AG10803 (cell line): ENCODE measurements at regions not wholly inside any gene's neighbourhood (a gene's known extent, or its start where the extent isn't known, plus 50 kb on each side); places are given as distances from the start of the nearest gene placed in this dataset.
A peak's percentile ranks its signal among the peaks of the same experiment; 100 is the strongest.

Experiments used
- DNase-seq: peaks from one replicate; pipeline ENCODE4 v3.0.0; 2010; ENCODE audit warnings: low read depth
- H3K4me3 ChIP-seq: 2 replicates; pipeline ENCODE4 v1.5.1; 2011; ENCODE audit warnings: mild to moderate bottlenecking, low read length, control low read depth
- CTCF ChIP-seq: conservative IDR thresholded peaks from 2 replicates; pipeline ENCODE4 v1.5.1; 2011; ENCODE audit warnings: mild to moderate bottlenecking, low read length, control low read depth, inconsistent platforms

GRCh38 chr9:13013991-13014883 is 239.4 kb downstream of the LURAP1L start:
- H3K4me3 ChIP-seq = no peak overlapping the region
- peak; percentile 45 for DNase-seq
- TF ChIP-seq CTCF = no peak

- H3K4me3 ChIP-seq = no peak overlapping the region
- DNase-seq = no peak
These were observed 242.4 kb downstream of the LURAP1L start for GRCh38 chr9:13017260-13017659.

GRCh38 chr9:13020146-13021040 is 245.6 kb downstream of the LURAP1L start:
- peak; percentile 37 for DNase-seq
- H3K4me3 ChIP-seq = no peak overlapping the region
- no peak for TF ChIP-seq CTCF

More at GRCh38 chr9:13017260-13017659, 242.4 kb downstream of the LURAP1L start:
- TF ChIP-seq CTCF = no peak

GRCh38 chr9:13022756-13023155 is 247.9 kb downstream of the LURAP1L start:
- no peak for TF ChIP-seq CTCF
- peak; percentile 31 for DNase-seq
- H3K4me3 ChIP-seq = no peak overlapping the region

- no peak overlapping the region for H3K4me3 ChIP-seq
- TF ChIP-seq CTCF = no peak
- no peak for DNase-seq
These were observed 248.7 kb downstream of the LURAP1L start for GRCh38 chr9:13023498-13023897.

- no peak for DNase-seq
- H3K4me3 ChIP-seq = no peak overlapping the region
- TF ChIP-seq CTCF = no peak
These were observed 252.1 kb downstream of the LURAP1L start for GRCh38 chr9:13026956-13027355.
